ENCODE measurements at regions not wholly inside any gene's neighbourhood (a gene's known extent, or its start where the extent isn't known, plus 50 kb on each side); places are given as distances from the start of the nearest gene placed in this dataset.

- TF ChIP-seq CTCF (IDR thresholded peaks at IDR 0.05; ENCODE audit: unreplicated experiment), result no peak
- intact Hi-C loops (cut with micrococcal nuclease), result no loop called here
- peaks cover 7% of the 10 kb centered on the region for H3K9me3 Mint-ChIP-seq (ENCODE audit: unreplicated experiment)
- DNase-seq (ENCODE audit: unreplicated experiment), result peak; percentile 52
- ChIA-PET POLR2A (no interaction called here), CTCF (no interaction called here)
- H3K36me3 Mint-ChIP-seq (ENCODE audit: insufficient read depth, unreplicated experiment), result no peaks in the 10 kb centered on the region
- H3K4me3 Mint-ChIP-seq (ENCODE audit: unreplicated experiment), result no peak overlapping the region
- H3K4me1 Mint-ChIP-seq (ENCODE audit: insufficient read depth, unreplicated experiment), result no peaks in the 10 kb centered on the region
- BruUV-seq (replicated peaks), result no TSS peak
- H3K27ac Mint-ChIP-seq (ENCODE audit: low read depth, unreplicated experiment), result no peak overlapping the region
- no peaks in the 10 kb centered on the region for H3K27me3 Mint-ChIP-seq (ENCODE audit: insufficient read depth, unreplicated experiment)
These were observed 274.6 kb upstream of the GALNTL6 start for GRCh38 chr4:171538601-171539100.

DNA sequence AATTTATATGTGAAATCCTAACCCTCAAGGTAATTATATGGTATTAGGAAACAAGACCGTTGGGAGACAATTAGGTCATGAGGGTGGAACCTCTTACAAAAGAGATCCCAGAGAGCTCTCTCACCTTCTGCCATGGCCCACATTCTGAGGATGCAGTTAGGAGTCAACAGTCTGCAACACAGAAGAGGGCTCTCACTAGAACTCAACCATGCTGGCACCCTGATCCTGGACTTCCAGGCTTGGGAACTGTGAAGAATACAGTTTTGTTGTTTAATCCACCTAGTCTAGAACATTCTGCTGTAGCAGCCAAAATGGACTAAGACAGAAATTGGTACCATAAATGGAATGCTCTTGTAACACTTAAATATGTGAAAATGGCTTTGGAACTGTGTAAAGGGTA lies 278.8 kb upstream of the GALNTL6 start:
- no peaks in the 10 kb centered on the region for H3K9me3 Mint-ChIP-seq (ENCODE audit: unreplicated experiment)
- no peak for TF ChIP-seq CTCF (IDR thresholded peaks at IDR 0.05; ENCODE audit: unreplicated experiment)
- ChIA-PET CTCF (interaction anchor here (0.9 kb wide), 1 partner anchor 9 kb away, joined by 3 read pairs; no protein-coding TSS in a partner anchor), POLR2A (no interaction called here)
- intact Hi-C loops (cut with micrococcal nuclease), result no loop called here
- H3K27me3 Mint-ChIP-seq (ENCODE audit: insufficient read depth, unreplicated experiment), result no peaks in the 10 kb centered on the region
- DNase-seq (ENCODE audit: unreplicated experiment), result no peak
- H3K4me1 Mint-ChIP-seq (ENCODE audit: insufficient read depth, unreplicated experiment), result no peaks in the 10 kb centered on the region
- no TSS peak for BruUV-seq (replicated peaks)
- no peaks in the 10 kb centered on the region for H3K36me3 Mint-ChIP-seq (ENCODE audit: insufficient read depth, unreplicated experiment)
- no peak overlapping the region for H3K27ac Mint-ChIP-seq (ENCODE audit: low read depth, unreplicated experiment)
- H3K4me3 Mint-ChIP-seq (ENCODE audit: unreplicated experiment), result no peak overlapping the region

DNA sequence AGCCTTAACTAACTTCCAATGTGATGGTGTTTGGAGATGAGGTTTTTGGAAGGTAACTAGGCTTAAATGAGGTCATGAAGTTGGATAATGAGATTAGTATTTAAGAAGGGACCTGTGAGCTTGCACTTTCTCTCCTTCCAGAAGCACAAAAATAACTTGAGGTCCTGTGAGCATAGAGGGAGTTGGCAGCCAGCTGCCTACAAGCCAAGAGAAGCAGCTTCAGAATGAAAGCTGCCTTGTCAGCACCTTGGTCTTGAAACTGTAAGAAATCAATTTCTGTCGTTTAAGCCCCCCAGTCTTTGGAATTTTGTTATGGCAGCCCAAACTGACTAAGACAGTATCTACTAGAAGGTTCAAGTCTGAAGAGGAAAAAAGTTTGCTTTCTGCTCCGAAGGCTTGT lies 280.2 kb upstream of the GALNTL6 start:
- Mint-ChIP-seq H3K27ac (ENCODE audit: low read depth, unreplicated experiment) (no peak overlapping the region), H3K27me3 (ENCODE audit: insufficient read depth, unreplicated experiment) (no peaks in the 10 kb centered on the region), H3K9me3 (ENCODE audit: unreplicated experiment) (no peaks in the 10 kb centered on the region), H3K36me3 (ENCODE audit: insufficient read depth, unreplicated experiment) (no peaks in the 10 kb centered on the region), H3K4me3 (ENCODE audit: unreplicated experiment) (no peak overlapping the region), H3K4me1 (ENCODE audit: insufficient read depth, unreplicated experiment) (no peaks in the 10 kb centered on the region)
- BruUV-seq (replicated peaks), result no TSS peak
- DNase-seq (ENCODE audit: unreplicated experiment), result peak; percentile 4
- intact Hi-C loops (cut with micrococcal nuclease), result no loop called here
- POLR2A ChIA-PET, result no interaction called here
- CTCF ChIA-PET, result no interaction called here
- no peak for TF ChIP-seq CTCF (IDR thresholded peaks at IDR 0.05; ENCODE audit: unreplicated experiment)

- BruUV-seq (replicated peaks), result no TSS peak
- H3K4me3 Mint-ChIP-seq (ENCODE audit: unreplicated experiment), result no peak overlapping the region
- no peak for TF ChIP-seq CTCF (IDR thresholded peaks at IDR 0.05; ENCODE audit: unreplicated experiment)
- H3K9me3 Mint-ChIP-seq (ENCODE audit: unreplicated experiment), result no peaks in the 10 kb centered on the region
- no peaks in the 10 kb centered on the region for H3K4me1 Mint-ChIP-seq (ENCODE audit: insufficient read depth, unreplicated experiment)
- intact Hi-C loops (cut with micrococcal nuclease), result no loop called here
- H3K27ac Mint-ChIP-seq (ENCODE audit: low read depth, unreplicated experiment), result no peak overlapping the region
- DNase-seq (ENCODE audit: unreplicated experiment), result no peak
- no peaks in the 10 kb centered on the region for H3K36me3 Mint-ChIP-seq (ENCODE audit: insufficient read depth, unreplicated experiment)
- no peaks in the 10 kb centered on the region for H3K27me3 Mint-ChIP-seq (ENCODE audit: insufficient read depth, unreplicated experiment)
- CTCF ChIA-PET, result interaction anchor here (0.7 kb wide), 1 partner anchor 61 kb away, joined by 3 read pairs; no protein-coding TSS in a partner anchor
- POLR2A ChIA-PET, result no interaction called here
These were observed 288.3 kb upstream of the GALNTL6 start for GRCh38 chr4:171524903-171525302.
